GM12874 (cell line): ENCODE measurements at regions not wholly inside any gene's neighbourhood (a gene's known extent, or its start where the extent isn't known, plus 50 kb on each side); places are given as distances from the start of the nearest gene placed in this dataset.

Source experiments
- CTCF ChIP-seq: IDR thresholded peaks from 2 replicates; pipeline ENCODE4 v1.5.1; 2011; ENCODE audit warnings: low read depth, mild to moderate bottlenecking, control low read depth, low read length, moderate library complexity; ENCODE audit not compliant: insufficient read depth

GRCh38 chr6:105753207-105753606 lies 332.9 kb upstream of the PRDM1 start:
- no peak for TF ChIP-seq CTCF

- TF ChIP-seq CTCF, result no peak
These were observed 336.0 kb upstream of the PRDM1 start for GRCh38 chr6:105750089-105750488.

GRCh38 chr6:105748737-105749161 lies 337.4 kb upstream of the PRDM1 start:
- no peak for TF ChIP-seq CTCF

GRCh38 chr6:105747823-105748405 lies 338.2 kb upstream of the PRDM1 start:
- no peak for TF ChIP-seq CTCF

GRCh38 chr6:105746509-105746908 lies 339.6 kb upstream of the PRDM1 start:
- TF ChIP-seq CTCF, result no peak

GRCh38 chr6:105746130-105746505 lies 340.0 kb upstream of the PRDM1 start:
- TF ChIP-seq CTCF, result no peak

GRCh38 chr6:105745464-105746129 lies 340.5 kb upstream of the PRDM1 start:
- no peak for TF ChIP-seq CTCF
